WI38 (cell line): ENCODE measurements at regions not wholly inside any gene's neighbourhood (a gene's known extent, or its start where the extent isn't known, plus 50 kb on each side); places are given as distances from the start of the nearest gene placed in this dataset.
"Not testable (repeated sequence)": the region's sequence is repeated elsewhere in the genome, so short reads cannot be mapped to it uniquely, and the experiment has no call there.

ENCODE experiments used
- H3K4me3 ChIP-seq: 2 replicates; pipeline ENCODE4 v1.5.1; 2011; ENCODE audit warnings: low read depth, mild to moderate bottlenecking, control low read depth, low read length
- CTCF ChIP-seq: IDR thresholded peaks from 2 replicates; pipeline ENCODE4 v1.5.1; 2012; ENCODE audit warnings: low read depth, mild to moderate bottlenecking, control low read depth, low read length

GRCh38 chr20:19867940-19868371, 109.9 kb downstream of the RIN2 start:
- H3K4me3 ChIP-seq, result no peak overlapping the region
- no peak for TF ChIP-seq CTCF

GRCh38 chr20:19868441-19868840, 110.4 kb downstream of the RIN2 start:
- TF ChIP-seq CTCF, result no peak
- H3K4me3 ChIP-seq, result no peak overlapping the region

GRCh38 chr20:19872001-19872400, 113.9 kb downstream of the RIN2 start:
- no peak for TF ChIP-seq CTCF
- no peak overlapping the region for H3K4me3 ChIP-seq

- no peak overlapping the region for H3K4me3 ChIP-seq
- no peak for TF ChIP-seq CTCF
Measured at GRCh38 chr20:19874040-19874727, 116.1 kb downstream of the RIN2 start.

- no peak overlapping the region for H3K4me3 ChIP-seq
- TF ChIP-seq CTCF, result no peak
Measured at GRCh38 chr20:19875376-19876221, 117.5 kb downstream of the RIN2 start.

- no peak for TF ChIP-seq CTCF
- H3K4me3 ChIP-seq, result no peak overlapping the region
Measured at GRCh38 chr20:19876828-19877460, 118.9 kb downstream of the RIN2 start.

GRCh38 chr20:19879874-19880255, 121.8 kb downstream of the RIN2 start:
- H3K4me3 ChIP-seq, result not testable (repeated sequence)
